GM21447 (cell line): ENCODE measurements at regions not wholly inside any gene's neighbourhood (a gene's known extent, or its start where the extent isn't known, plus 50 kb on each side); places are given as distances from the start of the nearest gene placed in this dataset.

Source experiments
- ATAC-seq: cut with Tn5 transposase; IDR thresholded peaks from one replicate; pipeline ENCODE4 v1.9.1; 2021; ENCODE audit not compliant: unreplicated experiment

DNA sequence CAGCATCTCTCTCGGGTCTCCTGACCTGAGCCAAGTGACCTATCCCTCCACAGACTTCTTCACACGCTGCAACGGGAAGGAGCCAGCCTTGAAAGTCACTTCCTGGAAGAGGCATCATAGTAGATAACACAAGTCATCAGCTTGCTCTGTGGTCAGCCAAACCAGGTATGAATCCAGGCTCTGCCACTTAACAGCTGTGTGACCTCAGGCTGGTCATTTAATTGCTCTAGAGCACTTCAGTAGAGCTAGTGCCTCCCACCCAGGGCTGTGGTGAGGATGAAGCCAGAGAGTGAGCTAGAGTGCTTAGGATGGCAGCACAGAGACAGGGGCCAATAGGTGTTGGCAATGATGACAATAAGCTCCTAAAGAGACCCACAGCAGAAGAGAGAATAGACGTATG lies 247.7 kb upstream of the ZMIZ1 start:
- ATAC-seq, result no peak

DNA sequence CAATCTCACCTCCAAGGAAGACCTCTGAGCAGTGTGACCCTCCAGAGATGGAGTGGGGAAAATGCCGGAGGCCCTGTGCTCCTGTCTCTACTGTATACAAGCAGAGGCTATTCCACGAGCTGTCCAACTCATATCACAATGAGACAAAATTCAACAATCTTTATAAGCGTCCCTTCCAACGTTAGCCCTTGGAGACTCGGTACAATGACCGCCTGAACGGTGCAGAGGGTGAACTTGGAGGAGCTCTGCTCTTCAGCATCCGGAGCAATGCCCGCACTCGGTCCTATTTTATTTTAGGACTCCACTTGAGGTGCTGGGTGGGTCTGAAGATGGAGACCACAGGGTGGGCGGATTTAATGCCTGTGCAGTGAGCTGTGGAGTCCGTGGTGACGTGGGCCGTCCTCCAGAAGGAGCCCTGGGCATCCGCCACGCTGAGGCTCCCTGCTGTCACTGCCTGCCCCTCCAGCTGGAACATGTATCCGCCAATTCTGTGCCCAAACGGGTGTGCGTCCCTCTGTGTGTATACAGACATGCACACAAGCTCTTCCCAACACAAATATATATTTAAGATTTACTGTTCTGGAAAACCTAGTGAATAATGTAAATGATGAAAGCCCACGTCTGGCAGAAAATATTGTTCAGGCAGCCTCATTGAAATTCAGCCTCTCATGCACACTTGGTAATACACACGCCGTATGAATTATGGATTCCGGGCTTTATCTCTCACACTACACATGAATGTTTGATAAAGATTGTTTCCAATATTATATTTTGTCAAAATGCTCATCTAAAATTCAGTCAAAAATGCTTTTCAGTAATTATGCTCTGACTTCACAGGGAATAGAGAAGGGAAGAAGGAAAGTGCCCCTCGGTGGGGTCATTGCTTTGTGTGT lies 239.9 kb upstream of the ZMIZ1 start:
- ATAC-seq, result no peak

DNA sequence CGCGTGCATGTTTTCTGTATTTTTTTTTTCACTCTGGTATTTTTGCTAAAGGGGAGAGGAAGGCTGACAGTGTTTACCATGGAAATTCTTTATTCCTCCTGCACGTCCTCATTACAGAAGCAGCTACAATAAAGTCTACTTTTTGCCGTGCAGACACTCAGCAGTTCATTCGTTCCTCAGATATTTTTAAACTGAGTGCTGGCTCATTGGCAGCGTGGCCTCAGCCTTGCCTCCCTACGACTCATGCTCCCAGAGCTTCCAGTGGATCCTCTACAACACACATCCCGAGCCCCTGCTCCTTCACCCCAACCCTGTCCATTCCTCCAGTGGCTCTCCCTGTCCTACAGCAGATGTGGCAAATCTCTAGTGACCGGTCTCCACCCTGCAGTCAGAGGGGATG lies 239.2 kb upstream of the ZMIZ1 start:
- ATAC-seq, result no peak

DNA sequence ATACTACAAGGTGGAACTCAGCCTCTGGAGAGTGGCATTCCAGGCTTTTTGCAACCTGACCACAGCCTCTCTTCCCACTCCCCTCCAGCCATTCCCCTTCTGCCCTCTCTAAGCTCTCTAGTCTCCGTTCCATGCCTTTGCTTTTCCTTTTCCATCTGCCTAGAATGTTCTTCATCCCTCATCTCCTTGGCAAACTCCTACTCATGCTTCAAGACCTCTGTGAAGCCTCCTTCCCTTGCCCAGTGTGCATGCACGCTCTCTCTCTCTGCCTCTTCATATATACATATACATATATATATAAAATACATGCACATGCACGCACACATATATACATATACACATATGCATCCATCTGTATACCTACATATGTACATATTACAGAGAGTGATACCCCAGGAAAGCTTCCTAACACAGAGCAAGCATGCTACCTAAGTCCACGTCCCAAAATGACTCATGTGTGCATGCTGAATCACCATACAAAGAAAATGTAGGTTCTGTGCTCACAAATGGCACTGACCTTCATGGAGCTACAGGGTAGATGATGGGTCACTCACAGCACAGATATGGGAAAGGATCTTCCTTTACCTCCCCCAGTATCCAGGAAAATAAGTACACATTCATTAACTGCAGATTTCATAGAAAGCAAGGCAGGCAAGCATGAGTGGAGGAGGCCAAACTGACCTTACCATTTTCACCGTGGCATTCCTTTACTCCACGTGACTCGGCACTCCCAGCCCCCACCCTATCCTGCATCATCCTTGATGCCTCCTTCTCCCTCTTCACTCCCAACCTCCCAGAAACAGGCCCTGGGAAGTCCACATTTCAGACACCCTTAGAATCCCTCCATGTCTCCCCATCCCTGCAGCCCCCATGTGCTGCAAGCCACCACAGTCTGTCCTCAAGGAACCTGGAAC lies 238.4 kb upstream of the ZMIZ1 start:
- ATAC-seq, result no peak

DNA sequence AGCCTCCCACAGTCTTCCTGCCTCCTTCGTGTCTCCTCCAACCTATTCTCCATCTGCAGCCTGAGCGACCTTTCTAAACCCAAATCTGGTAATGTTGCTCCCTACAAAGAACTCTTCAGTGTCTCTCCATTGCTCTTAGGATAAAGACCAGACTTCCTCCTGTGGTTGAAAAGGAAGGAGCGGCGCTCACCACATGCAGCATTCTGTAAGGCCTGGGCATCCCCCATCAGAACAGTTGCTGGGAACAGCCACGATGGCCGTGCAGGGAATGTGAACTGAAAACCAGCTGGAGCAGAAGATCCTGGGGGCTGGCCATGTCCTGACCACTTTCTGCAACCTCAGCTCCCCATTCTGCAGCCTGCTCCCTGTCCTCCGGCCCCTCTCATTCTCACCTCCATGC lies 237.8 kb upstream of the ZMIZ1 start:
- no peak for ATAC-seq

DNA sequence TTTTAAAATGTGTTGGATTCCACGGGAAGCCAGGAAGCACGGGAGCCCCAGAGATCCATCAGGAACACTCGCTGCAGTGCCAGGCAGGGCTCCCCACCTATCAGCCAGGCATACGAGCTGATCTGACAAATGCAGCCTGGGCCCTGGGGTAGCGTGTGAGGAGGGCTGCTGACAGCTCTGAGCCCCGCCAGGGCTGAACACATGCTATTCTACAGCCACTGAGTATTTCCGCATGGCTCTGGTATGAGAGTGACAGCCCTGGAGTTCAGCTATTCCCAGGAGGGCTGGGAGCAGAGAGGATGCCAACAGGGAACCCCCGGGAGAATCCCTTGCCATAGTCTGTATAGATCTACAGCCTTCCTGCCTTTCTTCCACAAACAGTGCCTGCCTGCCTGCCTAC lies 237.3 kb upstream of the ZMIZ1 start:
- no peak for ATAC-seq

DNA sequence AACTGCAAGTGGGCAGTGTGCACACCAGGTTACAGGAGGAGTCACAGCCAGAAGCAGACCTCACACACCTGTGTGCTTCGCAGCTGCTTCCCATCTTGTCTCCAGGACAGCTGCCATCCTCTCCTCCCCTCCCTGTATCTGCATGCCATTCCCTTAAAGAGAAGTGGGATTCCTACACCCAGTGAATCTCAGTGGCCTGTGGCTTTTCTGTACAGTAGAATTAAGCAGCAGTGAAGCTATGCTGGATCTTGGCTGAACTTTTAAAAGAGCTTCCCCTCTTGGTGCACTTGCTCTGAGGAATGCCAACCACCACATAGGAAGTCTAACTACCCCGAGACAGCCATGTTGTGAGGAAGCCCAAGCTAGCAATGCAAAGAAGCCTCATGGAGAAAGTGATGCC lies 236.5 kb upstream of the ZMIZ1 start:
- no peak for ATAC-seq

DNA sequence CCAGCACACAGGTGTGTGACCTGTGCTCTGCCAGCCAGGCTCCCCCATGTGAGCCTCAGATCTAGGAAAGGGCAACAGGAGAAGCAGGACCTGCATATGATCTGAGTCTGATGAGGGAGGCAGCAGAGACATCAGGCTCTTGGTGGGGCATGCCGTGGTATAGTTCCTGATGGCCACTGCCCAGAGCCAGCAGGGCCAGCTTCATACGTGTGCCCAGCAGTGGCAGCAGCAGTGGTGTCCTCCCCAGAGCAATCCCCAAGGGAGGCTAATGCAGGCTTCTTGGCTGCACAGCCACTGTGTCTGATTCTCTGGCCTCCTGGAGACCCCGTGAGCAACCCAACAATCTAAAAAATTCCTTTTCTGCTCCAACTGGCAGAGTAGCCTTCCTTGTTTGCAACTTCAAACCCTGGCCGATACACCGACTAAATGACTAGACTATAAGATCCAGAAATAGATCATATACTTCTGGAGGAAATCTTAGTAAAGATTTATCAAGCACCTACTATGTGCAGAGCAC lies 230.6 kb upstream of the ZMIZ1 start:
- no peak for ATAC-seq

DNA sequence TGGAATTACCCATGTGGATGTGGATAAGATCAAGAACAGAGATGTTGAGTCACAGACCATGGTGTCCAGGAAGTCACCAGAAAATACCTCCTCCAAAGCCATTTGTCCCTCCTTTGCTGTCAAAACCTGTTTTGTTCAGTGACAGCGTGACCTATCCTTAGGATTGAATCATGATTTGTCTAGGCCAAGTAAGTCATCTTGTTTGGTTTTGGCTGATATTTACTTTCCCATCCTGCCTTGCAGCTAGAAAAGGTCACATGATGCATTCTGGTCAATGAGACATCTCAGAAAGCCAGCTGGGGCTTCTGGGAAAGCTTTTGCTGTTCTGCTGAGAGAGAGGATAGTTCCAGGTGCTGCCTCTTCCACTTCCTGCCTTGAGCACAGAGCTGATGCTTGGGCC lies 225.3 kb upstream of the ZMIZ1 start:
- ATAC-seq, result no peak

DNA sequence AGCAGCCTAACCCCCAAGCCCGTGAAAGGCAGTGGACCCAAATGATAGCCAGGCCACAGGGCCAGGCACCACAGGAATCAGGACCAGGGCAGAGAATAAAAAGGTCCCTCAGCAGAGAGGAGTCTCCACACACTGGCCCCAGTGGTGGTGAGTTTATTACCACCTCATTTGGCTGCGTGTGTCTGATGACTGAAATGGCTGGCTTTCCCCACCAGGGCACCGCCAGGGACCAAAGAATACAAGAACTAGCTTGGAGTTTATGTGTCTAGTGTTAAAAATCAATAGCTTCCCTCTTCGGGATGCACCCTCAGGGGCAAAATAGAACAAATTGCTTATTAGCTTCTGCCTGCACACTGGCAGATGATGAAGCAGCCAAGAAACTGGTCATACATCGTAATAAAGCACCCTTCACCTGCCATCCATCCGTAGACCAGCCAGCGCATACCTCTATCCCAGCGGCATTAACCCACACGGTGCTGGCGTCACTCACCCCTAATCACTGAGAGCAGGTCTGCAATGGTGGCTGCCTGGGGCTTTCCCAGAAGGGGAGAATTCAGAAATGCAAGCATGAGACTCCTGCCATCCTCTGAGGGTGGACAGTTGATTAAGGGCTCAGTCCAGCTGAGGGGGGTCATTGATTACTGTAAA lies 223.7 kb upstream of the ZMIZ1 start:
- ATAC-seq, result no peak

DNA sequence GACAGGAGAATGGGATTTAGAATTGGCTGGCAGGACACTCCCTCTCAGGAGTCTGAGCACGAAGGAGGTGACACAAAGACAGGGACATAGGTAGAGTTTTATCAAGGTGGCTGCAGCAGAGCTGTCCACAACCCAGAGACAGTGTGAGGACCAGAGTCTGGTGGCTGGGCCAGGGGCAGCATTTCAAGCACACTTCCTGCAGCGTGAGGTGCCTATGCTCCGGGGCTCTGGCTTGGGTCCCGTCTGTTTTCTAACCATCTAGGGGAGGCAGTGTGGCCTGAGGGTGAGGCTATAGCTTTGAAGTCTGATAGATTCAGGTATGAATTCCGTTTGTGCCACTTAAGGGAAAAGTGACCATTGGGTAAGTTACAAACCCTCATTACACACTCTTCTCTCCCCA lies 222.7 kb upstream of the ZMIZ1 start:
- ATAC-seq, result no peak

DNA sequence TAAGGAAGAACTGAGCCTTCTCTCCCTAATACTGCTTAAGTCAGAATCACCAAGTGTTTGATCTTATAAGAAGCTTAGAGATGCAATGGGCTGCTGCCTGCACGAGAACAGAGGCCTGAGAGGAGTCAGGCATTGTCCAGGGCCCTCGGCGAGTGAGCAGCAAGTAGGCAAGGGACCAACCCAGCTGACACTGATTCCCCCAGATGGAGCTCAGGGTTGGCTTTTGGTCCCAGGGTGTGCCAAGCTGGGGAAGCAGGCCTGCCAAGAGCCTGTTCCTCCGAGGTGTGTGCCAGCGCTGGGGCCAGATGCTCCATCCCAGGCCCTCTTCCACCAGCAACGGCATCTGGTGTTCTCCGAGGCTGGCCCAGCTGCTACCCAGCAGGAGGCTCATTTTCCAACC lies 222.0 kb upstream of the ZMIZ1 start:
- no peak for ATAC-seq

DNA sequence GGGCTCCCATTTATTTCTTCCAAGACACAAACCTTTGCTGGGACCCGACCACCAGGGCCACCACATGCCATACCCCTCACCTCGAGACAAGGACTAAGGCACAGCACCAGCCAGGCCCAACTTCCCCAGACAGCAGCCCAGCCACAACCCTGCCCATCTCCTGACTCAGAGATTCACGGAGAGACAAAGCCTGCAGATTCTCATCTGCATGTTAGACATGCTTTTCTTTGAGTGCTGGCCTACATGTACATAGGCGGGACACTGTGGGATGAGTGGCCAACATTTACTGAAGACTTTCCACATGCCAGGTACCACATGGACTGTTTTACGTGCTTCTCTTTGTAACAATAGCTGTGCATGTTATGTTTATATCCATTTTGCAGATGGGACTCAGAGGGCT lies 221.3 kb upstream of the ZMIZ1 start:
- ATAC-seq, result no peak

DNA sequence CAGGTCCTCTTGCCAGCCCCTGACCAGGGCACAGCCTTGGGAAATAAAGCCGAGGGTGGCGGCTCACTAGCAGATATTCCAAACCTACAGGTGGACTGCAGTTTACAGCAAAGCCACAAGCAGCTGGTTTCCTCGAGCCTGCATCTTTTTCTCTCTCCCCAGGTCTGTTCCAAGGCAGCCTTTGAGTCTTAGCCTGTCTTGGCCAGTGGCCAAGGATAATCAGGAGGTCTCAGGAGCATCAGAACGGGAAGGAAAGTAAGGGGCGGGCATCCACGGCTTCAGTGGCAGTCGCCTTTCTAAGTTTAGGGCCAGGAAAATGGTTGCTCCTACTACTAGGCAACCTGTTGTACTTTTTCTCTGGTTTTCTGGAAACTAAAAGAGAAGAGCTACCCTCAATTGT lies 219.7 kb upstream of the ZMIZ1 start:
- ATAC-seq, result no peak

DNA sequence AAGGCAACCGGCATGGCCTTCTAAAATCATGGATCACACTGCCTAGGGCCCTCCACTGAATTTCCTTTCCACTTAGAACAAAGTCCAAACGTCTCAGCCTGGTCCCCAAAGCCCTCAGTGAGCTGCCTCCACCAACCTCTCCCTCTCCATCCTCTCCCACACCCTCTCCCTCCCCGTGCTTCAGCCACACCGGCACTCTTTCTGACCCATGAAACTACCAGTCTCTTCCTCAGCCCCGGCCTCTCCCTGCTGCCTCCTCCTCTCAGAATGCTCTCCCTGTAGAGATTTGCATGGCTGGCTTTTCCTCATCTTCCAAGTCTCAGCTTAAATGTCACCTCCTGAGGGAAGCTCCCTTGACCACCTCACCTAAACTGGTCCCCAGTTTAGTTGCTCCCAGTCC lies 219.0 kb upstream of the ZMIZ1 start:
- no peak for ATAC-seq

DNA sequence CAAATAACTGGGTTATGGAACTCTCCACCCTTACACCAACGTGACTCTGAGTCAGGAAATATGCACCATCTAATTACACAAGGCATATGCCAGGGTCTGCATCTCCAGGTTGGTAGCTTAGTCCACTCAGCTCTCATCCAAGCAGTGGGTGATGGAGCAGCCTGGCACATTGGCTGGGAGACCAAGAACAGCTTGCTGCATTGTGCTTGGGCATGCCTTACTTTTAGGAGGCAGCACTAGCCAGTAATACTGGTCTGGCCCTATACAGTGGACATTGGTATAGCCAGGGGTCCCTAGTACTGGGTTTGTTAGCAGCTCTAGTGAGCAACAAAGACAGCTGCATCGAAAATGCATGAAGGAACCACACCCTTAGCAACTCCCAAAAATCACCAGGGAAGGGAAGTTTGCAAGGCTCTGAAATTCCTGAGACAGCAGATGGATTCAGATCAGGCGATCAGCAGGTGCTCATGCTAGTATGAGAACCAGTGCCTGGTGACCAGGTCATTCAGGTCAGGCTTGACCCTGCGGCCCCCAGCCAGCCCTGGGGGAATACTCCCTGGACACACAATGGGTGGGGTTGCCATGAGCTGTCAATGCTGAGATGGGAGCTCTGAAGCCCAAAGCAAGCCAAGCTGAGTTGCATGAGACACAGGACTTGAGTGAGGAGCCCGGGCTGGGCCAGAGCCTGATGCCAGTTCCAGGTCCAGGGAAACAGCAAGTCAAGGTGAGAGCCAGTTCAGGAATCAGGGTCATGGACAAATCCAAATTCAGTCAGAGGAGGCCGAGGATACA lies 217.9 kb upstream of the ZMIZ1 start:
- no peak for ATAC-seq

DNA sequence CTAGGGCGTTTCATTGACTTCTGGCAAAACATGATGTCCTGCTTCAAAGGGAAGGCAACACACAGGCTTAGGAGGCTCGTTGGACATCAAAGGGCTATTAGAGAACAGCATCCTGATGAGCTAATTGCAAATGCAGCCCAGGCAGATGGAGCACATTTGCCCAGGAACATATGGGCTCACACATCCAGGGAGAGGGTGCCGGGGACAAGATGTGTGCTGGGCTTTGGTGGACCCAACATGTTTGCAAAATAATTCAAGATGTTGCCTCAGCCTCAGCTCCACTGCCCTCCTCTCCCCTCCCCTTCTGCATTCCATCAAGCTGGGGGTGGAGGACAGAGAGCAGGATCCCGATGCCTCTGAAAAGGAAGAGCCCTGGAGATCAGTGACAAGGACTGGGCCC lies 217.1 kb upstream of the ZMIZ1 start:
- ATAC-seq, result no peak

DNA sequence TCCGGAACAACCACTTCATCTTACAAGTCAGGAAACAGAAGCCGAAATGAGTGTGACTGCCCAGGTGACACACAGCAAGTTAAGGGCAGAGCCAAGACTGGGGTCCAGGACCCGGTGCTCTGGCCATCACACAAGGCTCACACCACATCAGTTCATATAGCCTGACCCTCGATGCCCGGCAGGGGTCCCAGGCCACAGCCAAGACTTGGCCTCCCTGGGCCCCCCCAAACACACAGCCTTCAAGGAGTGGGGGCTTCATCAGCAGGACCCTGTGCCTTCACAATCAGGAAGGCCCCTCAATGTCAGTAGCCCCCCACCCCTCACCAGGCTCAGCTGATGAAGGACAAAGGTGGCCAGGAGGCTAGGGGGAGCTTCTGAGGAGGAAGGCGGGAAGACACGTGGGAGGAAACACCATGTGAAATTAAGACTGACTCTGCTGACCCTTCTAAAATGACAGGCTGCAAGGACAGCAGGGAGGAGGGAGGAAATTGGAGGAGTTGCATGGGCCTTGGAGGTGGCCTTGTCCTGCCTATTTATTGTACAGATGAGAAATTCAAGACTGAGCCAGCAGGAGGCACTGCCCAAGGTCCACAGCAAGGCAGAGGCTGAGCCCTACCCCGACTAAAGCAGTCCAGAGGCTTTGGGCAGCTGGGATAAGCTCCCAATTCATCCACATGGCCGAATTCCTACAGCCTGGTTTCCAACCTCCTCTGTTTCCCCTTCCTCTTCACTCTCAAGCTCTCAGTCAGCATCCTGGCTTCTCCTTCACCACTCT lies 216.1 kb upstream of the ZMIZ1 start:
- ATAC-seq, result no peak

DNA sequence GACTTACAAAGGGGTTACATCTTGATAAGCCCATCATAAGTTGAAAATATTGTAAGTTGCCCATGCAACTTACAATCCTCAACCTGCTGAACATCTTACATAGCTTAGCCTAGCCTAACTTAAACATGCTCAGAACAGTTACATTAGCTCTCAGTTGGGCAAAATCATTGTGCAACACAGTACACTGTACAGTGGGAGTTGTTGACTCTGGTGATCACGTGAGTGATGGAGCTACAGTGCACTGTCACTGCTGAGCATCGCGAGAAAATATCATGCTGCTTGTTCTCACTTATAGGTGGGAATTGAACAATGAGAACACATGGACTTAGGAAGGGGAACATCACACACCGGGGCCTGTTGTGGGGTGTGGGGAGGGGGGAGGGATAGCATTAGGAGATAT lies 214.9 kb upstream of the ZMIZ1 start:
- ATAC-seq, result no peak

DNA sequence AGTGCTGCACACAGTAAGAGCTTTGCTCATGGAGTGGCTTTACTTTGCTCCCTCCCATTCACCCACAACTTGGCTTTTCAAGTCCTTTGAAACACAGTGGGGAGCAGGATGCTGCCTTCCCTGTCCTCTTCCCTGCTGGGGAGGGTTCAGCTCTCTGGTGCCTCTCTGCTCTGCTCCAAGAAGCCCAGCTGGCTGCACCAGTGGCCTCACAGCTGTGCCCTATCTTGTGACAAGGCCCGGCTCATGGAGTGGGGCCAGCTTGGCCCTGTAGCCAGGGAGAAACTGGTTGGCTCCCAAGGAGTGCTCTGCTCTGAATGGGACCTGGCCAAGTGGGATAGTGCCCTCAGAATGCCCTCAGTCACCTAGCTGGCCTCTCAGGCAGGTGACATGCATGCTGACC lies 212.3 kb upstream of the ZMIZ1 start:
- no peak for ATAC-seq
